ENCODE measurements at regions not wholly inside any gene's neighbourhood (a gene's known extent, or its start where the extent isn't known, plus 50 kb on each side); places are given as distances from the start of the nearest gene placed in this dataset.

GRCh38 chr4:158033416-158034120 lies 139.3 kb downstream of the GASK1B start:
- peaks cover 5% of the 10 kb centered on the region; the same call in 2 of the 3 replicates for H3K4me1 Mint-ChIP-seq
- Histone ChIP-seq H3K79me2 (replicated peaks; ENCODE audit: insufficient read depth) (no peaks in the 10 kb centered on the region), H2AFZ (no peak overlapping the region), H3K4me2 (no peak overlapping the region), H3K4me3 (no peak overlapping the region), H3K9me2 (ENCODE audit: insufficient read depth) (0 out of 2 replicates have a peak, but pooled peaks cover 9% of the 10 kb centered on the region), H3K27ac (ENCODE audit: low read depth) (no peak overlapping the region), H3K27me3 (ENCODE audit: insufficient read depth) (no peaks in the 10 kb centered on the region), H3K36me3 (ENCODE audit: insufficient read depth) (no peaks in the 10 kb centered on the region), H4K20me1 (replicated peaks; ENCODE audit: insufficient read depth) (no peaks in the 10 kb centered on the region), H3K4me1 (ENCODE audit: insufficient read depth) (peaks cover 6% of the 10 kb centered on the region; the same call in 1 of the 2 replicates), H3F3A (replicated peaks; ENCODE audit: low read depth) (no peaks in the 10 kb centered on the region)
- no peaks in the 10 kb centered on the region for H3K36me3 Mint-ChIP-seq (ENCODE audit: low read depth)
- no peak overlapping the region for H3K4me3 Mint-ChIP-seq
- no peaks in the 10 kb centered on the region for H3K27me3 Mint-ChIP-seq (ENCODE audit: insufficient read depth, low read depth, poor library complexity)
- no peak for ATAC-seq
- H3K9me3 Mint-ChIP-seq, result peaks cover 2% of the 10 kb centered on the region; the same call in 1 of the 3 replicates
- DNase-seq (ENCODE audit: low spot score), result no peak
- no peak overlapping the region for H3K27ac Mint-ChIP-seq
- TF ChIP-seq REST (IDR thresholded peaks at IDR 0.05; ENCODE audit: unreplicated experiment) (no peak), POLR2AphosphoS5 (IDR thresholded peaks at IDR 0.05; ENCODE audit: low read depth) (no peak), CTCF (conservative IDR thresholded peaks at IDR 0.05; ENCODE audit: low read depth in 2 of 2) (no peak), NANOG (IDR thresholded peaks at IDR 0.05; ENCODE audit: borderline replicate concordance) (no peak), ZNF331 (CRISPR knock-in tag; IDR thresholded peaks at IDR 0.05; ENCODE audit: low read depth) (no peak), CREB1 (CRISPR knock-in tag; IDR thresholded peaks at IDR 0.05; ENCODE audit: low read depth) (no peak), JUNB (IDR thresholded peaks at IDR 0.05; ENCODE audit: unreplicated experiment) (no peak), EZH2phosphoT487 (IDR thresholded peaks at IDR 0.05; ENCODE audit: unreplicated experiment) (no peak), EZH2 (IDR thresholded peaks at IDR 0.05; ENCODE audit: low read depth, unreplicated experiment) (no peak), ZNF114 (CRISPR knock-in tag; IDR thresholded peaks at IDR 0.05) (no peak)
- TF ChIP-seq, protein P1, sequence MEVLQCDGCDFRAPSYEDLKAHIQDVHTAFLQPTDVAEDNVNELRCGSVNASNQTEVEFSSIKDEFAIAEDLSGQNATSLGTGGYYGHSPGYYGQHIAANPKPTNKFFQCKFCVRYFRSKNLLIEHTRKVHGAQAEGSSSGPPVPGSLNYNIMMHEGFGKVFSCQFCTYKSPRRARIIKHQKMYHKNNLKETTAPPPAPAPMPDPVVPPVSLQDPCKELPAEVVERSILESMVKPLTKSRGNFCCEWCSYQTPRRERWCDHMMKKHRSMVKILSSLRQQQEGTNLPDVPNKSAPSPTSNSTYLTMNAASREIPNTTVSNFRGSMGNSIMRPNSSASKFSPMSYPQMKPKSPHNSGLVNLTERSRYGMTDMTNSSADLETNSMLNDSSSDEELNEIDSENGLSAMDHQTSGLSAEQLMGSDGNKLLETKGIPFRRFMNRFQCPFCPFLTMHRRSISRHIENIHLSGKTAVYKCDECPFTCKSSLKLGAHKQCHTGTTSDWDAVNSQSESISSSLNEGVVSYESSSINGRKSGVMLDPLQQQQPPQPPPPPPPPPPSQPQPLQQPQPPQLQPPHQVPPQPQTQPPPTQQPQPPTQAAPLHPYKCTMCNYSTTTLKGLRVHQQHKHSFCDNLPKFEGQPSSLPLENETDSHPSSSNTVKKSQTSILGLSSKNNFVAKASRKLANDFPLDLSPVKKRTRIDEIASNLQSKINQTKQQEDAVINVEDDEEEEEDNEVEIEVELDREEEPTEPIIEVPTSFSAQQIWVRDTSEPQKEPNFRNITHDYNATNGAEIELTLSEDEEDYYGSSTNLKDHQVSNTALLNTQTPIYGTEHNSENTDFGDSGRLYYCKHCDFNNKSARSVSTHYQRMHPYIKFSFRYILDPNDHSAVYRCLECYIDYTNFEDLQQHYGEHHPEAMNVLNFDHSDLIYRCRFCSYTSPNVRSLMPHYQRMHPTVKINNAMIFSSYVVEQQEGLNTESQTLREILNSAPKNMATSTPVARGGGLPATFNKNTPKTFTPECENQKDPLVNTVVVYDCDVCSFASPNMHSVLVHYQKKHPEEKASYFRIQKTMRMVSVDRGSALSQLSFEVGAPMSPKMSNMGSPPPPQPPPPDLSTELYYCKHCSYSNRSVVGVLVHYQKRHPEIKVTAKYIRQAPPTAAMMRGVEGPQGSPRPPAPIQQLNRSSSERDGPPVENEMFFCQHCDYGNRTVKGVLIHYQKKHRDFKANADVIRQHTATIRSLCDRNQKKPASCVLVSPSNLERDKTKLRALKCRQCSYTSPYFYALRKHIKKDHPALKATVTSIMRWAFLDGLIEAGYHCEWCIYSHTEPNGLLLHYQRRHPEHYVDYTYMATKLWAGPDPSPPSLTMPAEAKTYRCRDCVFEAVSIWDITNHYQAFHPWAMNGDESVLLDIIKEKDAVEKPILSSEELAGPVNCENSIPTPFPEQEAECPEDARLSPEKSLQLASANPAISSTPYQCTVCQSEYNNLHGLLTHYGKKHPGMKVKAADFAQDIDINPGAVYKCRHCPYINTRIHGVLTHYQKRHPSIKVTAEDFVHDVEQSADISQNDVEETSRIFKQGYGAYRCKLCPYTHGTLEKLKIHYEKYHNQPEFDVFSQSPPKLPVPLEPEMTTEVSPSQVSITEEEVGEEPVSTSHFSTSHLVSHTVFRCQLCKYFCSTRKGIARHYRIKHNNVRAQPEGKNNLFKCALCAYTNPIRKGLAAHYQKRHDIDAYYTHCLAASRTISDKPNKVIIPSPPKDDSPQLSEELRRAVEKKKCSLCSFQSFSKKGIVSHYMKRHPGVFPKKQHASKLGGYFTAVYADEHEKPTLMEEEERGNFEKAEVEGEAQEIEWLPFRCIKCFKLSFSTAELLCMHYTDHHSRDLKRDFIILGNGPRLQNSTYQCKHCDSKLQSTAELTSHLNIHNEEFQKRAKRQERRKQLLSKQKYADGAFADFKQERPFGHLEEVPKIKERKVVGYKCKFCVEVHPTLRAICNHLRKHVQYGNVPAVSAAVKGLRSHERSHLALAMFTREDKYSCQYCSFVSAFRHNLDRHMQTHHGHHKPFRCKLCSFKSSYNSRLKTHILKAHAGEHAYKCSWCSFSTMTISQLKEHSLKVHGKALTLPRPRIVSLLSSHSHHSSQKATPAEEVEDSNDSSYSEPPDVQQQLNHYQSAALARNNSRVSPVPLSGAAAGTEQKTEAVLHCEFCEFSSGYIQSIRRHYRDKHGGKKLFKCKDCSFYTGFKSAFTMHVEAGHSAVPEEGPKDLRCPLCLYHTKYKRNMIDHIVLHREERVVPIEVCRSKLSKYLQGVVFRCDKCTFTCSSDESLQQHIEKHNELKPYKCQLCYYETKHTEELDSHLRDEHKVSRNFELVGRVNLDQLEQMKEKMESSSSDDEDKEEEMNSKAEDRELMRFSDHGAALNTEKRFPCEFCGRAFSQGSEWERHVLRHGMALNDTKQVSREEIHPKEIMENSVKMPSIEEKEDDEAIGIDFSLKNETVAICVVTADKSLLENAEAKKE (CRISPR knock-in tag; IDR thresholded peaks at IDR 0.05), result no peak
